22Rv1 (cell line): ENCODE measurements at regions not wholly inside any gene's neighbourhood (a gene's known extent, or its start where the extent isn't known, plus 50 kb on each side); places are given as distances from the start of the nearest gene placed in this dataset.

Experiments
- ZFX ChIP-seq: fragments of 450-650 bp; IDR thresholded peaks from 2 replicates; pipeline ENCODE4 v1.6.1; 2017; ENCODE audit warnings: antibody characterized with exemption, borderline replicate concordance
- TF ChIP-seq, protein P1 (sequence below): fragments of 450-650 bp; IDR thresholded peaks from 2 replicates; pipeline ENCODE4 v1.5.1; 2017; ENCODE audit warnings: mild to moderate bottlenecking

DNA sequence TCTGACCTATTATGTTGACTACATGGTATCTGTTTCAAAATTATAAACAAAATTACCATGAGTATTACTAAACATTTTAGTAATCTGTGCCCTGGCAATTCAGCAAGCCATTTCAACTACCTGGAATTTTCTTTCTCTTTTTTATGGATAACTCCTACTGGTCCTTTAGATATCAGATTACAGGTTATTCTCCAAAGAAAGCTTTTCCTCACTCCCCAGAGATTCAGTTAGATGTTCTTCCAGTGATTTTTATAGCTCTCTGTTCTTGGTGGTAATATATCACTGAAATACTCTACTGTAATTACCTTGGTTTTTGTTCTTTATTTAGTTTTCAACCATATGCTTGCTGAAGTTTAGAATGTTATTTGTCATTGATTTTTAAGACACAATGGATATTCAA is 930.2 kb upstream of the FOXG1 start:
- TF ChIP-seq, protein P1, sequence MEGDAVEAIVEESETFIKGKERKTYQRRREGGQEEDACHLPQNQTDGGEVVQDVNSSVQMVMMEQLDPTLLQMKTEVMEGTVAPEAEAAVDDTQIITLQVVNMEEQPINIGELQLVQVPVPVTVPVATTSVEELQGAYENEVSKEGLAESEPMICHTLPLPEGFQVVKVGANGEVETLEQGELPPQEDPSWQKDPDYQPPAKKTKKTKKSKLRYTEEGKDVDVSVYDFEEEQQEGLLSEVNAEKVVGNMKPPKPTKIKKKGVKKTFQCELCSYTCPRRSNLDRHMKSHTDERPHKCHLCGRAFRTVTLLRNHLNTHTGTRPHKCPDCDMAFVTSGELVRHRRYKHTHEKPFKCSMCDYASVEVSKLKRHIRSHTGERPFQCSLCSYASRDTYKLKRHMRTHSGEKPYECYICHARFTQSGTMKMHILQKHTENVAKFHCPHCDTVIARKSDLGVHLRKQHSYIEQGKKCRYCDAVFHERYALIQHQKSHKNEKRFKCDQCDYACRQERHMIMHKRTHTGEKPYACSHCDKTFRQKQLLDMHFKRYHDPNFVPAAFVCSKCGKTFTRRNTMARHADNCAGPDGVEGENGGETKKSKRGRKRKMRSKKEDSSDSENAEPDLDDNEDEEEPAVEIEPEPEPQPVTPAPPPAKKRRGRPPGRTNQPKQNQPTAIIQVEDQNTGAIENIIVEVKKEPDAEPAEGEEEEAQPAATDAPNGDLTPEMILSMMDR: no peak
- no peak for TF ChIP-seq ZFX
